Kidney (tissue), 13 donors: ENCODE measurements at regions not wholly inside any gene's neighbourhood (a gene's known extent, or its start where the extent isn't known, plus 50 kb on each side); places are given as distances from the start of the nearest gene placed in this dataset.
"Not testable (repeated sequence)": the region's sequence is repeated elsewhere in the genome, so short reads cannot be mapped to it uniquely, and the experiment has no call there.

Source experiments
- DNase-seq, 5 donors: peaks; one replicate each; pipeline ENCODE4 v3.0.0-alpha.2; 2013 to 2020
- FAIRE-seq: peaks from 2 replicates; lab custom pipeline; 2012; peaks lifted over from hg19 to GRCh38; lab: Jason Lieb, UNC
- H3K27ac ChIP-seq, 2 donors: one replicate each; pipeline ENCODE4 v1.7.0; 2013; ENCODE audit warnings: low read depth in 2 of 2, low read length in 2 of 2, inconsistent platforms in 1 of 2
- H3K27me3 ChIP-seq: one replicate; pipeline ENCODE4 v1.7.1; 2013; ENCODE audit warnings: low read length, inconsistent platforms; ENCODE audit not compliant: control insufficient read depth, insufficient read depth
- H3K36me3 ChIP-seq, 3 donors: one replicate each; pipeline versions ENCODE4 v1.7.0 to v1.7.1; 2013; ENCODE audit warnings: low read length in 3 of 3, control low read depth in 1 of 3, inconsistent platforms in 1 of 3; ENCODE audit not compliant: insufficient read depth in 3 of 3, control insufficient read depth in 2 of 3
- H3K4me1 ChIP-seq, 3 donors: one replicate each; pipeline versions ENCODE4 v1.7.0 to v1.7.1; 2013; ENCODE audit warnings: low read length in 3 of 3, inconsistent platforms in 1 of 3, low read depth in 1 of 3; ENCODE audit not compliant: control insufficient read depth in 2 of 3, insufficient read depth in 2 of 3
- H3K4me3 ChIP-seq, 3 donors: one replicate each; pipeline versions ENCODE4 v1.7.0 to v1.8.1; 2013; ENCODE audit warnings: low read length in 3 of 3, control low read depth in 1 of 3, inconsistent platforms in 1 of 3
- H3K9ac ChIP-seq, 3 donors: one replicate each; pipeline versions ENCODE4 v1.7.0 to v1.7.1; 2013; ENCODE audit warnings: low read length in 3 of 3, control low read depth in 1 of 3, inconsistent platforms in 1 of 3
- H3K9me3 ChIP-seq, 3 donors: one replicate each; pipeline versions ENCODE4 v1.7.0 to v1.7.1; 2013; ENCODE audit warnings: low read length in 3 of 3, control low read depth in 1 of 3, inconsistent platforms in 1 of 3; ENCODE audit not compliant: control insufficient read depth in 2 of 3, insufficient read depth in 1 of 3
- intact Hi-C: fragments of 100-400 bp; cut with DNase I; formaldehyde crosslinking; loops from one replicate; pipeline ENCODE4 v1.11.1; 2022
- TF ChIP-seq, protein P1 (sequence below): IDR thresholded peaks from 3 replicates; pipeline ENCODE4 v1.5.1; 2012; ENCODE audit warnings: mild to moderate bottlenecking, moderate library complexity, borderline replicate concordance; ENCODE audit not compliant: insufficient read depth; ENCODE audit errors: extremely low read depth
- donor health status: control.
- donor health status: control.
- donor health status: control.
- donor health status: control.
- donor health status: control.
- donor health status: DM: yes; HTN: yes; CAD: no.
- donor health status: Normal renal cell carcinoma (clear cell type).

DNA sequence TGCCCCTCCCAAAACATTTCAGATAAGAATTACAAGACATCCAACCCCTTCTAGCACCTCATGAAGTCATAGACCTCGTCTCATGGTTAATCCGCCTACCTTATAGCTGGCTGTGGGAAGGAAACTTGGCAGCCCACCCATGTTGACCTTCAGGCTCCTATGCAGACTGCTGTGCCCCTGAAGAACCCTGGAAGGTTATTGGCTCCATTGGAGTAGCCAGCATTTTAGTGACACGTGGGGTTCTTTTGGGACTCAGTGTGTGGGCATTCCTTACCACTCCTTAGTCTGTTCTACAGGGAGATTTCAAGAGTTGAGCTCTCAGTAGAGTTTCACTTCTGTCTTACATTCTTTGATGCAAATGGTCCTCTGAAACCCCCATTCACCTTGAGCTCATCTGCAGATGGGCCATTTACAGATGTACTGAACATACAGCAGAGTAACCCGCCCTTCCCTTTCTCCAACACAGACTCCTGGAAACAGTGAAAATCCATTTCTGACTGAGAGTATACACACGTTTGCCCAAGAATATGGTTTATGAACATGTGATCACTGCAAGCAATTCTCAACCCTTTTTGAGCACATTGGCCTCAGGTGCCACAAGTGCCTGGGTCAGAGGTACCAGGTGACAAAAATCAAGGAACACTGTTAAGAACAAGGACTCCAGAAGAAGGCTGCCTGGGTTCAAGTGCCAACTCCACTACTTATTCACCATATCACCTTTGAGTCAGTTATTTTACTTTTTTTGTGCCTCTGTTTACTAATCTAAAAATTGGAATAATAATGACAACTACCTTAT is 54.0 kb upstream of the HECW1 start:
- no peak overlapping the region for H3K9ac ChIP-seq
- no peak overlapping the region for H3K27ac ChIP-seq
- H3K4me3 ChIP-seq, result no peak overlapping the region
- FAIRE-seq, result no peak
- intact Hi-C loops, result no loop called here
- no peaks in the 10 kb centered on the region for H3K4me1 ChIP-seq
- H3K36me3 ChIP-seq, result no peaks in the 10 kb centered on the region
- H3K27me3 ChIP-seq, result no peaks in the 10 kb centered on the region
- H3K9me3 ChIP-seq, result no peaks in the 10 kb centered on the region
- DNase-seq, result no peak
- TF ChIP-seq, protein P1, sequence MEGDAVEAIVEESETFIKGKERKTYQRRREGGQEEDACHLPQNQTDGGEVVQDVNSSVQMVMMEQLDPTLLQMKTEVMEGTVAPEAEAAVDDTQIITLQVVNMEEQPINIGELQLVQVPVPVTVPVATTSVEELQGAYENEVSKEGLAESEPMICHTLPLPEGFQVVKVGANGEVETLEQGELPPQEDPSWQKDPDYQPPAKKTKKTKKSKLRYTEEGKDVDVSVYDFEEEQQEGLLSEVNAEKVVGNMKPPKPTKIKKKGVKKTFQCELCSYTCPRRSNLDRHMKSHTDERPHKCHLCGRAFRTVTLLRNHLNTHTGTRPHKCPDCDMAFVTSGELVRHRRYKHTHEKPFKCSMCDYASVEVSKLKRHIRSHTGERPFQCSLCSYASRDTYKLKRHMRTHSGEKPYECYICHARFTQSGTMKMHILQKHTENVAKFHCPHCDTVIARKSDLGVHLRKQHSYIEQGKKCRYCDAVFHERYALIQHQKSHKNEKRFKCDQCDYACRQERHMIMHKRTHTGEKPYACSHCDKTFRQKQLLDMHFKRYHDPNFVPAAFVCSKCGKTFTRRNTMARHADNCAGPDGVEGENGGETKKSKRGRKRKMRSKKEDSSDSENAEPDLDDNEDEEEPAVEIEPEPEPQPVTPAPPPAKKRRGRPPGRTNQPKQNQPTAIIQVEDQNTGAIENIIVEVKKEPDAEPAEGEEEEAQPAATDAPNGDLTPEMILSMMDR, result no peak

GRCh38 chr7:43059067-43059600 is 53.3 kb upstream of the HECW1 start:
- DNase-seq, intact Hi-C loops, H3K4me3 ChIP-seq, H3K27ac ChIP-seq, H3K9ac ChIP-seq, H3K36me3 ChIP-seq, FAIRE-seq, H3K9me3 ChIP-seq, H3K27me3 ChIP-seq, H3K4me1 ChIP-seq: not testable (repeated sequence)
